ENCODE measurements at regions not wholly inside any gene's neighbourhood (a gene's known extent, or its start where the extent isn't known, plus 50 kb on each side); places are given as distances from the start of the nearest gene placed in this dataset.

DNA sequence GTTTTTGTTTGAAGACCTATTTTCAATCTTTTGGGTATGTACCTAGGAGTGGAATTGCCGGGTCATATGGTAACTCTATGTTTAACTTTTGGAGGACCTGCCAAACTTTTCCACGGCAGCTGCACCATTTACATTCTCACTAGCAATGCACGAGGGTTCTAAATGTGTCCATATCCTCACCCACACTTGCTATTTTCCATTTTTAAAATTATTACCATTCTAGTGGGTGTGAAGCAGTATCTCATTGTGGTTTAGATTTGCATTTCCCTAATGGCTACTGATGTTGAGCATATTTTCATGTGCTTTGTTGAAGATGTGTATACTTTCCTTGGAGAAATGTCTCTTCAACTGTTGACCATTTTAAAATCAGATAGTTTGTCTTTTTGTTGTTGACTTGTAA lies 60.3 kb upstream of the HAPSTR1 start:
- H3K4me1 ChIP-seq (replicated peaks), result no peaks in the 10 kb centered on the region
- intact Hi-C loops (cut with DNase I), result no loop called here
- no peak for TF ChIP-seq CTCF (IDR thresholded peaks at IDR 0.05)
- no peak for TF ChIP-seq POLR2AphosphoS5 (IDR thresholded peaks at IDR 0.05)
- no peak for TF ChIP-seq POLR2A (IDR thresholded peaks at IDR 0.05)
- no peaks in the 10 kb centered on the region for H3K36me3 ChIP-seq
- H3K9me3 ChIP-seq, result no peaks in the 10 kb centered on the region
- WGBS, result 58% methylated on average over 3 of the region's 3 CpGs
- DNase-seq (ENCODE audit: low spot score), result no peak
- no peaks in the 10 kb centered on the region for H3K27me3 ChIP-seq (replicated peaks; ENCODE audit: insufficient read depth)
- H3K4me3 ChIP-seq, result no peak overlapping the region
- H3K27ac ChIP-seq, result no peak overlapping the region

DNA sequence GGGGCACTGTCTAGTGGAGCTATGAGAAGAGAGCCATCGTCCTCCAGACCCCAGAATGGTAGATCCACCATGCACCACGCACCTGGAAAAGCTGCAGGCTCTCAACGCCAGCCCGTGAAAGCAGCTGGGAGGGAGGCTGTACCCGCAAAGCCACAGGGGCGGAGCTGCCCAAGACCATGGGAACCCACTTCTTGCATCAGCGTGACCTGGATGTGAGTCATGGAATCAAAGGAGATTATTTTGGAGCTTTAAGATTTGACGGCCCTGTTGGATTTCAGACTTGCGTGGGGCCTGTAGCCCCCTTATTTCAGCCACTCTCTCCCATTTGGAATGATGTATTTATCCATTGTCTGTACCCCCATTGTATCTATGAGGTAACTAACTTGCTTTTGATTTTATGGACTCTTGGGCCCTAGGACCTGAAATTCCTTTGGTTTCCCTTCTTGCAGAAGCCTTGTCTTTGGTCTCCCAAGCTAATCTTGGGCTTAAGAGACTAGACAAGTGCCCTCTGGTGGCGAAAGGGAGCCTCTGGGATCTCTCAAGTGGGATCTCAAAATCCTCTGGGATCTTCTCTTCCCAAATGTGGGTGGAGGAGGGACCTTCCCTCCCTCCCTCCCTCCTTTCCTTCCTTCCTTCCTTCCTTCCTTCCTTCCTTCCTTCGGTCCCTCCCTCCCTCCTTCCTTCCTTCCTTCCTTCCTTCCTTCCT lies 58.2 kb upstream of the HAPSTR1 start:
- Histone ChIP-seq H3K27me3 (replicated peaks; ENCODE audit: insufficient read depth) (no peaks in the 10 kb centered on the region), H3K9me3 (no peaks in the 10 kb centered on the region), H3K4me1 (replicated peaks) (no peaks in the 10 kb centered on the region), H3K36me3 (no peaks in the 10 kb centered on the region), H3K27ac (no peak overlapping the region), H3K4me3 (no peak overlapping the region)
- TF ChIP-seq POLR2AphosphoS5 (IDR thresholded peaks at IDR 0.05) (no peak), CTCF (IDR thresholded peaks at IDR 0.05) (peak in 2 of 4 experiments; percentile 13 to 18)
- intact Hi-C loops (cut with DNase I), result no loop called here
- WGBS, result 84% methylated on average over 10 of the region's 11 CpGs
- DNase-seq (ENCODE audit: low spot score), result peak; percentile 18

- intact Hi-C loops (cut with DNase I), result no loop called here
- H3K9me3 ChIP-seq, result no peaks in the 10 kb centered on the region
- no peaks in the 10 kb centered on the region for H3K36me3 ChIP-seq
- DNase-seq (ENCODE audit: low spot score), result no peak
- no peaks in the 10 kb centered on the region for H3K27me3 ChIP-seq (replicated peaks; ENCODE audit: insufficient read depth)
- no peak overlapping the region for H3K27ac ChIP-seq
- H3K4me1 ChIP-seq (replicated peaks), result no peaks in the 10 kb centered on the region
- no peak overlapping the region for H3K4me3 ChIP-seq
- no peak for TF ChIP-seq POLR2A (IDR thresholded peaks at IDR 0.05)
- no peak for TF ChIP-seq CTCF (IDR thresholded peaks at IDR 0.05)
- no peak for TF ChIP-seq POLR2AphosphoS5 (IDR thresholded peaks at IDR 0.05)
- 91% methylated on average over 8 of the region's 8 CpGs for WGBS
Observed at GRCh38 chr16:9034056-9034455, 57.4 kb upstream of the HAPSTR1 start.

GRCh38 chr16:9035996-9036395 lies 55.4 kb upstream of the HAPSTR1 start:
- intact Hi-C loops (cut with DNase I), result no loop called here
- Histone ChIP-seq H3K27me3 (replicated peaks; ENCODE audit: insufficient read depth) (no peaks in the 10 kb centered on the region), H3K27ac (no peak overlapping the region), H3K9me3 (no peaks in the 10 kb centered on the region), H3K36me3 (no peaks in the 10 kb centered on the region), H3K4me1 (replicated peaks) (no peaks in the 10 kb centered on the region), H3K4me3 (no peak overlapping the region)
- 78% methylated on average over 5 of the region's 5 CpGs for WGBS
- TF ChIP-seq POLR2A (IDR thresholded peaks at IDR 0.05), result no peak
- TF ChIP-seq POLR2AphosphoS5 (IDR thresholded peaks at IDR 0.05), result no peak
- DNase-seq (ENCODE audit: low spot score), result no peak

DNA sequence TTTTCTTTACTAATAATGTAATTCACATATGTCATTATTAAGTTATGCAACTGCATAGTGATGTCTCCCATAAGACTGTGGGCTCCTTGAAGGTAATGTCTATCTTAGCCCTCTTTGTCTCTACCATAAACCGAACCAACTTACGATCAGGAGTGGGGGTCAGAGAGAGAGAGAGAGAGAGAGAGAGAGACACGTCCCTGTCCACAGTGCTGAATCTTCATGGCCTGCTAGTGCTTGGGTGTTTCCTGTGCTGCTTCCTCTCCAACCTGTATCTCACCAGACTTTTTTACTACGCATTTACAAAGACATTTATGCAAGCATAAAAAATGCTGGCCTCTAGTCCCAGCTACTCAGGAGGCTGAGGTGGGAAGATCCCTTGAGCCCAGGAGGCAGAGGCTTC lies 52.2 kb upstream of the HAPSTR1 start:
- H3K36me3 ChIP-seq, result no peaks in the 10 kb centered on the region
- no peaks in the 10 kb centered on the region for H3K9me3 ChIP-seq
- intact Hi-C loops (cut with DNase I), result no loop called here
- no peak for DNase-seq (ENCODE audit: low spot score)
- H3K4me3 ChIP-seq, result no peak overlapping the region
- TF ChIP-seq POLR2A (IDR thresholded peaks at IDR 0.05) (no peak), CTCF (IDR thresholded peaks at IDR 0.05) (no peak), POLR2AphosphoS5 (IDR thresholded peaks at IDR 0.05) (no peak)
- WGBS, result 42% methylated on average over 4 of the region's 4 CpGs
- no peak overlapping the region for H3K27ac ChIP-seq
- no peaks in the 10 kb centered on the region for H3K27me3 ChIP-seq (replicated peaks; ENCODE audit: insufficient read depth)
- H3K4me1 ChIP-seq (replicated peaks), result no peaks in the 10 kb centered on the region
